Neuronal stem cell (in vitro differentiated cells): ENCODE measurements at regions not wholly inside any gene's neighbourhood (a gene's known extent, or its start where the extent isn't known, plus 50 kb on each side); places are given as distances from the start of the nearest gene placed in this dataset.

Experiments used
- DNase-seq: peaks from one replicate; pipeline ENCODE4 v3.0.0-alpha.2; 2013; ENCODE audit warnings: low spot score
- H2AFZ ChIP-seq: one replicate; pipeline ENCODE4 v1.6.1; 2013; ENCODE audit warnings: mild to moderate bottlenecking, low read length, inconsistent platforms
- H2AK5ac ChIP-seq: 2 replicates; pipeline ENCODE4 v1.6.1; 2013; ENCODE audit warnings: low read depth, mild to moderate bottlenecking, inconsistent platforms, low read length, moderate library complexity, mixed read lengths
- H2BK120ac ChIP-seq: 2 replicates; pipeline ENCODE4 v1.6.1; 2013; ENCODE audit warnings: low read depth, mild to moderate bottlenecking, inconsistent platforms, low read length, moderate library complexity, mixed read lengths
- H2BK12ac ChIP-seq: one replicate; pipeline ENCODE4 v1.6.1; 2013; ENCODE audit warnings: low read length, inconsistent platforms
- H2BK15ac ChIP-seq: 2 replicates; pipeline ENCODE4 v1.6.1; 2013; ENCODE audit warnings: mild to moderate bottlenecking, low read length, inconsistent platforms, mixed read lengths
- H2BK5ac ChIP-seq: one replicate; pipeline ENCODE4 v1.6.1; 2013; ENCODE audit warnings: inconsistent platforms, mild to moderate bottlenecking, low read length, moderate library complexity
- H3K14ac ChIP-seq: one replicate; pipeline ENCODE4 v1.6.1; 2013; ENCODE audit warnings: low read length, inconsistent platforms
- H3K18ac ChIP-seq: 2 replicates; pipeline ENCODE4 v1.6.1; 2013; ENCODE audit warnings: low read length, inconsistent platforms
- H3K23ac ChIP-seq: 2 replicates; pipeline ENCODE4 v1.6.1; 2013; ENCODE audit warnings: low read depth, mild to moderate bottlenecking, mixed read lengths, low read length, inconsistent platforms; ENCODE audit not compliant: poor library complexity
- H3K27ac ChIP-seq: replicated peaks from 3 replicates; pipeline ENCODE4 v1.5.1; 2013; ENCODE audit warnings: low read length, inconsistent platforms
- H3K27me3 ChIP-seq, 3 experiments: 2 replicates each; pipeline ENCODE4 v1.6.1; 2013; ENCODE audit warnings: low read length in 3 of 3, mild to moderate bottlenecking in 2 of 3, inconsistent platforms in 1 of 3, low read depth in 1 of 3, mixed read lengths in 1 of 3, moderate library complexity in 1 of 3; ENCODE audit not compliant: control insufficient read depth in 3 of 3, insufficient read depth in 3 of 3
- H3K36me3 ChIP-seq, 2 donors: replicated peaks in 1 of 2; 2 replicates each; pipeline ENCODE4 v1.6.1; 2013; ENCODE audit warnings: low read length in 2 of 2; ENCODE audit not compliant: control insufficient read depth in 2 of 2, insufficient read depth in 2 of 2
- H3K4ac ChIP-seq: 2 replicates; pipeline ENCODE4 v1.6.1; 2013; ENCODE audit warnings: inconsistent platforms, mild to moderate bottlenecking, low read length, moderate library complexity
- H3K4me1 ChIP-seq, 2 donors: 1 replicate in 1 of 2; 2 replicates in 1 of 2; pipeline ENCODE4 v1.6.1; 2013; ENCODE audit warnings: low read length in 2 of 2, low read depth in 1 of 2; ENCODE audit not compliant: control insufficient read depth in 2 of 2, insufficient read depth in 1 of 2
- H3K4me2 ChIP-seq: one replicate; pipeline ENCODE4 v1.6.1; 2013; ENCODE audit warnings: mild to moderate bottlenecking, low read length, inconsistent platforms; ENCODE audit not compliant: insufficient read depth, poor library complexity, severe bottlenecking
- H3K4me3 ChIP-seq, 2 donors: 2 replicates each; pipeline ENCODE4 v1.5.1; 2013; ENCODE audit warnings: low read length in 2 of 2, mild to moderate bottlenecking in 2 of 2, inconsistent platforms in 1 of 2, moderate library complexity in 1 of 2
- H3K79me1 ChIP-seq: one replicate; pipeline ENCODE4 v1.6.1; 2013; ENCODE audit warnings: low read depth, mild to moderate bottlenecking, inconsistent platforms, low read length, moderate library complexity
- H3K9ac ChIP-seq: one replicate; pipeline ENCODE4 v1.6.1; 2013; ENCODE audit warnings: mild to moderate bottlenecking, low read depth, low read length, inconsistent platforms; ENCODE audit not compliant: poor library complexity
- H3K9me3 ChIP-seq, 2 donors: replicated peaks in 1 of 2; 2 replicates each; pipeline versions ENCODE3 to v1.6.1; 2013; ENCODE audit warnings: low read length in 2 of 2, mild to moderate bottlenecking in 2 of 2, inconsistent platforms in 1 of 2, low read depth in 1 of 2, mixed read lengths in 1 of 2, moderate library complexity in 1 of 2; ENCODE audit not compliant: control insufficient read depth in 2 of 2, insufficient read depth in 1 of 2
- H4K8ac ChIP-seq: one replicate; pipeline ENCODE4 v1.6.1; 2013; ENCODE audit warnings: low read depth, mild to moderate bottlenecking, inconsistent platforms, low read length, moderate library complexity
- H4K91ac ChIP-seq: one replicate; pipeline ENCODE4 v1.6.1; 2013; ENCODE audit warnings: low read length, low read depth, mild to moderate bottlenecking, inconsistent platforms; ENCODE audit not compliant: poor library complexity
- WGBS, 2 donors: extraction: QIAGEN DNeasy Blood & Tissue Kit; methylation state at CpG; one replicate each; pipeline ENCODE4 v1.1.7; 2013; ENCODE audit warnings: missing lambda C conversion rate in 2 of 2, mixed read lengths in 1 of 2; ENCODE audit not compliant: insufficient read length in 2 of 2, insufficient replicate concordance in 1 of 2; ENCODE audit errors: extremely low coverage in 2 of 2; 5-methylcytosine and 5-hydroxymethylcytosine counted together

- Histone ChIP-seq H3K4ac (no peak overlapping the region), H3K4me3 (no peak overlapping the region), H4K91ac (no peak overlapping the region), H3K27me3 (no peaks in the 10 kb centered on the region), H3K4me1 (peaks cover 0 to 2% of the 10 kb centered on the region in 2 donors), H3K18ac (no peak overlapping the region), H3K27ac (no peak overlapping the region), H3K9me3 (no peaks in the 10 kb centered on the region), H3K36me3 (no peaks in the 10 kb centered on the region), H3K79me1 (no peaks in the 10 kb centered on the region), H3K23ac (no peak overlapping the region), H2AK5ac (no peak overlapping the region), H3K4me2 (no peak overlapping the region), H4K8ac (no peak overlapping the region), H2AFZ (no peak overlapping the region), H2BK15ac (no peak overlapping the region), H3K14ac (no peak overlapping the region), H3K9ac (no peak overlapping the region), H2BK5ac (no peak overlapping the region), H2BK12ac (no peak overlapping the region), H2BK120ac (no peak overlapping the region)
- no peak for DNase-seq
- no CpG with 5 or more reads among the region's 4 CpGs for WGBS, 2 donors
Observed at GRCh38 chr4:185899833-185900232, 87.8 kb upstream of the SORBS2 start.

- no peak overlapping the region for H4K8ac ChIP-seq
- WGBS, 2 donors: no CpG with 5 or more reads among the region's 4 CpGs
Observed at GRCh38 chr4:185902654-185903053, 90.7 kb upstream of the SORBS2 start.

DNA sequence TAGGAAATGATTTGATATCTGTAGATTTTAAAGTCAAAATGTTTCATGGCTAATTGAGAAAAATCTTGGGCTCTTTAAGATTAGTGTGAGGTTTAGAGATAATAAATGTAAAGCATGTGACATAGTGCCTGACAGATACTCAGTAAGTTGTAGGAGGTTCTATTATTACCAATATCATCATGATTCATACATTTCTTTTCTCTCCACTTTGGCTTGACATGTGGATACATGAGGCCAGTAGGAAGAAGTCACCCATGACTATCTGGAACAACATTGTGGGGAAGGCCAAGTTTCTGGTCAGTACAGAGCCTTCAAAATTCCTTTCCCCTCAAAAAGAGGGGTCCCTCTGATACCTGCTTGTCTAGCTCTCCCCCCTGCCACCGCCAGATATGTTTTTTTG, 91.2 kb upstream of the SORBS2 start:
- no peak for DNase-seq
- H2AK5ac ChIP-seq: no peak overlapping the region
- no peak overlapping the region for H2BK15ac ChIP-seq
- H2BK120ac ChIP-seq: no peak overlapping the region
- no peak overlapping the region for H3K4ac ChIP-seq
- peaks cover 0 to 2% of the 10 kb centered on the region in 2 donors for H3K4me1 ChIP-seq
- no peak overlapping the region for H4K91ac ChIP-seq
- H3K27me3 ChIP-seq: no peaks in the 10 kb centered on the region
- H2BK12ac ChIP-seq: no peak overlapping the region
- no peak overlapping the region for H3K14ac ChIP-seq
- WGBS, 2 donors: no CpG with 5 or more reads among the region's 1 CpG
- no peak overlapping the region for H3K4me2 ChIP-seq
- H3K9me3 ChIP-seq: no peaks in the 10 kb centered on the region
- H3K36me3 ChIP-seq: no peaks in the 10 kb centered on the region
- H4K8ac ChIP-seq: no peak overlapping the region
- H3K18ac ChIP-seq: no peak overlapping the region
- H3K4me3 ChIP-seq: no peak overlapping the region
- no peak overlapping the region for H2BK5ac ChIP-seq
- no peaks in the 10 kb centered on the region for H3K79me1 ChIP-seq
- H3K23ac ChIP-seq: no peak overlapping the region
- H3K9ac ChIP-seq: no peak overlapping the region
- no peak overlapping the region for H2AFZ ChIP-seq
- no peak overlapping the region for H3K27ac ChIP-seq

More at GRCh38 chr4:185902654-185903053, 90.7 kb upstream of the SORBS2 start:
- Histone ChIP-seq H3K36me3 (no peaks in the 10 kb centered on the region), H3K79me1 (no peaks in the 10 kb centered on the region), H3K14ac (no peak overlapping the region), H2BK15ac (no peak overlapping the region), H3K27ac (no peak overlapping the region), H2BK120ac (no peak overlapping the region), H3K9ac (no peak overlapping the region), H3K4me1 (peaks cover 0 to 2% of the 10 kb centered on the region in 2 donors), H2BK12ac (no peak overlapping the region), H2AFZ (no peak overlapping the region), H4K91ac (no peak overlapping the region), H3K18ac (no peak overlapping the region), H2AK5ac (no peak overlapping the region), H3K4me2 (no peak overlapping the region), H3K9me3 (no peaks in the 10 kb centered on the region), H3K4ac (no peak overlapping the region), H2BK5ac (no peak overlapping the region), H3K27me3 (no peaks in the 10 kb centered on the region), H3K4me3 (no peak overlapping the region), H3K23ac (no peak overlapping the region)
- no peak for DNase-seq

- no peaks in the 10 kb centered on the region for H3K27me3 ChIP-seq
- no peak overlapping the region for H2BK15ac ChIP-seq
- H2BK120ac ChIP-seq: no peak overlapping the region
- no peak for DNase-seq
- H3K18ac ChIP-seq: no peak overlapping the region
- H2AK5ac ChIP-seq: no peak overlapping the region
- H3K36me3 ChIP-seq: no peaks in the 10 kb centered on the region
- H3K4ac ChIP-seq: no peak overlapping the region
- H4K91ac ChIP-seq: no peak overlapping the region
- no peaks in the 10 kb centered on the region for H3K79me1 ChIP-seq
- H3K9me3 ChIP-seq: no peaks in the 10 kb centered on the region
- H4K8ac ChIP-seq: no peak overlapping the region
- no peak overlapping the region for H3K4me3 ChIP-seq
- no peak overlapping the region for H3K14ac ChIP-seq
- no peak overlapping the region for H3K4me2 ChIP-seq
- no peak overlapping the region for H2BK12ac ChIP-seq
- H3K9ac ChIP-seq: no peak overlapping the region
- no peak overlapping the region for H2BK5ac ChIP-seq
- H3K23ac ChIP-seq: no peak overlapping the region
- no peak overlapping the region for H3K27ac ChIP-seq
- no peak overlapping the region for H2AFZ ChIP-seq
- no CpG with 5 or more reads among the region's 5 CpGs for WGBS, 2 donors
- H3K4me1 ChIP-seq: no peaks in the 10 kb centered on the region
Observed at GRCh38 chr4:185904381-185904780, 92.4 kb upstream of the SORBS2 start.
